ENCODE measurements at regions not wholly inside any gene's neighbourhood (a gene's known extent, or its start where the extent isn't known, plus 50 kb on each side); places are given as distances from the start of the nearest gene placed in this dataset.
A peak's percentile ranks its signal among the peaks of the same experiment; 100 is the strongest.
"Not testable (repeated sequence)": the region's sequence is repeated elsewhere in the genome, so short reads cannot be mapped to it uniquely, and the experiment has no call there.

- H3K4me3 ChIP-seq: no peak overlapping the region
- no peak overlapping the region for H3K27ac ChIP-seq
- DNase-seq (no peak), ATAC-seq (no peak)
- H3K36me3 ChIP-seq (replicated peaks in 1 of 2; ENCODE audit: insufficient read depth in 1 of 2, low read depth in 2 of 2): no peaks in the 10 kb centered on the region
- H3K9me3 ChIP-seq: peaks cover 0 to 5% (median 0%) of the 10 kb centered on the region in 3 donors
- H3K27me3 ChIP-seq: no peaks in the 10 kb centered on the region
- TF ChIP-seq CTCF (IDR thresholded peaks at IDR 0.05) (no peak), POLR2A (IDR thresholded peaks at IDR 0.05) (no peak)
- no peaks in the 10 kb centered on the region for H3K4me1 ChIP-seq
- intact Hi-C loops (cut with DNase I): no loop called here
- WGBS, 2 donors: 20 to 34% methylated on average over 3 of the region's 3 CpGs
Observed at GRCh38 chr14:105773584-105773983, 247.2 kb downstream of the TMEM121 start.

- H3K36me3 ChIP-seq (replicated peaks in 1 of 2; ENCODE audit: insufficient read depth in 1 of 2, low read depth in 2 of 2): no peaks in the 10 kb centered on the region
- peak in 1 of 4 donors; percentile 14 for DNase-seq
- H3K27ac ChIP-seq: no peak overlapping the region
- peaks cover 0 to 7% (median 0%) of the 10 kb centered on the region in 3 donors for H3K9me3 ChIP-seq
- WGBS, 2 donors: 24 to 54% methylated on average over 2 to 3 of the region's 3 CpGs
- intact Hi-C loops (cut with DNase I): no loop called here
- H3K4me1 ChIP-seq: no peaks in the 10 kb centered on the region
- TF ChIP-seq POLR2A (IDR thresholded peaks at IDR 0.05): no peak
- peak in 1 of 7 experiments; percentile 8 for TF ChIP-seq CTCF (IDR thresholded peaks at IDR 0.05)
- H3K27me3 ChIP-seq: no peaks in the 10 kb centered on the region
- H3K4me3 ChIP-seq: no peak overlapping the region
- ATAC-seq: no peak
Observed at GRCh38 chr14:105774001-105774400, 247.6 kb downstream of the TMEM121 start.

- peaks cover 0 to 13% (median 0%) of the 10 kb centered on the region in 3 donors for H3K9me3 ChIP-seq
- H3K4me3 ChIP-seq; H3K4me1 ChIP-seq; H3K27ac ChIP-seq; H3K27me3 ChIP-seq; DNase-seq; ATAC-seq; intact Hi-C loops (cut with DNase I); H3K36me3 ChIP-seq (replicated peaks in 1 of 2; ENCODE audit: insufficient read depth in 1 of 2, low read depth in 2 of 2): not testable (repeated sequence)
- 47 to 66% methylated on average over 15 to 18 of the region's 20 CpGs for WGBS, 2 donors
Observed at GRCh38 chr14:105774585-105775348, 248.4 kb downstream of the TMEM121 start.

- intact Hi-C loops (cut with DNase I); H3K27me3 ChIP-seq; DNase-seq; ATAC-seq; H3K4me1 ChIP-seq; H3K36me3 ChIP-seq (replicated peaks in 1 of 2; ENCODE audit: insufficient read depth in 1 of 2, low read depth in 2 of 2); H3K4me3 ChIP-seq; H3K27ac ChIP-seq: not testable (repeated sequence)
- peaks cover 0 to 16% (median 0%) of the 10 kb centered on the region in 3 donors for H3K9me3 ChIP-seq
- WGBS, 2 donors: 42 to 59% methylated on average over 8 to 17 of the region's 17 CpGs
Observed at GRCh38 chr14:105775349-105775923, 249.1 kb downstream of the TMEM121 start.

- ATAC-seq; H3K36me3 ChIP-seq (replicated peaks in 1 of 2; ENCODE audit: insufficient read depth in 1 of 2, low read depth in 2 of 2); H3K4me3 ChIP-seq; intact Hi-C loops (cut with DNase I); H3K27ac ChIP-seq; H3K4me1 ChIP-seq; DNase-seq; H3K27me3 ChIP-seq: not testable (repeated sequence)
- 40 to 72% methylated on average over 2 to 6 of the region's 6 CpGs for WGBS, 2 donors
- peaks cover 0 to 18% (median 0%) of the 10 kb centered on the region in 3 donors for H3K9me3 ChIP-seq
Observed at GRCh38 chr14:105776112-105776511, 249.7 kb downstream of the TMEM121 start.

- Histone ChIP-seq H3K9me3 (peaks cover 0 to 18% (median 0%) of the 10 kb centered on the region in 3 donors), H3K36me3 (replicated peaks in 1 of 2; ENCODE audit: insufficient read depth in 1 of 2, low read depth in 2 of 2) (no peaks in the 10 kb centered on the region), H3K27me3 (no peaks in the 10 kb centered on the region), H3K4me1 (no peaks in the 10 kb centered on the region), H3K27ac (no peak overlapping the region), H3K4me3 (no peak overlapping the region)
- DNase-seq: no peak
- no peak for TF ChIP-seq POLR2A (IDR thresholded peaks at IDR 0.05)
- TF ChIP-seq CTCF (IDR thresholded peaks at IDR 0.05): no peak
- intact Hi-C loops (cut with DNase I): no loop called here
- whole genome bisulfite sequencing, 2 donors: 71 to 72% methylated on average over 11 to 13 of the region's 13 CpGs
- no peak for ATAC-seq
Observed at GRCh38 chr14:105776924-105777323, 250.5 kb downstream of the TMEM121 start.

Data from body of pancreas (tissue), 4 donors.